HepG2 (cell line): ENCODE measurements at regions not wholly inside any gene's neighbourhood (a gene's known extent, or its start where the extent isn't known, plus 50 kb on each side); places are given as distances from the start of the nearest gene placed in this dataset.

Experiments
- ATAC-seq: fragments of 200-7000 bp; cut with Tn5 transposase; 3 replicates; pipeline ENCODE4 v1.9.1; 2020; ENCODE audit warnings: mild to moderate bottlenecking, moderate library complexity
- BruUV-seq: library from RNA; stranded (reverse); fragments of 400-500 nt; replicated peaks from 2 replicates; lab custom pipeline; 2021; lab: Mats Ljungman, UMichigan
- CTCF ChIA-PET: fragments of 300-600 bp; formaldehyde crosslinking; extraction: SDS; loops from one replicate; lab custom pipeline; 2021; ENCODE audit warnings: low total read pairs, inconsistent platforms, low intra/inter-chr PET ratio; lab: Yijun Ruan, JAX
- POLR2A ChIA-PET: fragments of 350-600 bp; sonication (Branson Sonifier 250); formaldehyde crosslinking; loops from one replicate; lab custom pipeline; 2020; ENCODE audit warnings: antibody characterized with exemption, inconsistent platforms; lab: Yijun Ruan, JAX
- DNase-seq: peaks from one replicate; pipeline ENCODE4 v3.0.0-alpha.2; 2015; ENCODE audit warnings: low spot score
- FAIRE-seq: peaks from 3 replicates; lab custom pipeline; 2011; peaks lifted over from hg19 to GRCh38; lab: Jason Lieb, UNC
- H2AFZ ChIP-seq: one replicate; pipeline ENCODE4 v1.6.1; 2011; ENCODE audit warnings: low read length, inconsistent platforms
- H3K27ac ChIP-seq: fragments of 300-600 bp; 3 replicates; pipeline ENCODE4 v1.8.0; 2011; ENCODE audit warnings: mixed run types, mild to moderate bottlenecking, mixed read lengths, low read length, inconsistent platforms; ENCODE audit not compliant: insufficient read depth; ENCODE audit errors: extremely low read length
- H3K27me3 ChIP-seq, 2 experiments: fragments of 200-600 bp in 1 of 2; 2 replicates in 1 of 2; 3 replicates in 1 of 2; pipeline versions ENCODE4 v1.6.0 to v1.8.0; 2011; ENCODE audit warnings: low read length in 2 of 2, mild to moderate bottlenecking in 2 of 2, moderate library complexity in 2 of 2, inconsistent platforms in 1 of 2; ENCODE audit not compliant: insufficient read depth in 2 of 2, control insufficient read depth in 1 of 2
- H3K36me3 ChIP-seq, 2 experiments: fragments of 200-600 bp in 1 of 2; replicated peaks in 1 of 2; 2 replicates in 1 of 2; 3 replicates in 1 of 2; pipeline versions ENCODE4 v1.5.1 to v1.8.0; 2011; ENCODE audit warnings: low read length in 2 of 2, inconsistent platforms in 1 of 2; ENCODE audit not compliant: insufficient read depth in 2 of 2, control insufficient read depth in 1 of 2
- H3K4me1 ChIP-seq: 2 replicates; pipeline ENCODE4 v1.5.1; 2012; ENCODE audit warnings: low read length, inconsistent platforms; ENCODE audit not compliant: insufficient read depth
- H3K4me2 ChIP-seq: 2 replicates; pipeline ENCODE4 v1.6.0; 2011; ENCODE audit warnings: low read depth, low read length, inconsistent platforms
- H3K4me3 ChIP-seq, 3 experiments: fragments of 200-600 bp in 1 of 3; sonication (generic), shearing (Covaris generic) in 1 of 3; replicated peaks in 1 of 3; 2 replicates each; pipeline ENCODE4 v1.5.1; 2011 to 2016; ENCODE audit warnings: low read length in 3 of 3, inconsistent platforms in 2 of 3, low read depth in 2 of 3, mild to moderate bottlenecking in 2 of 3, control low read depth in 1 of 3, mixed read lengths in 1 of 3; ENCODE audit not compliant: insufficient read depth in 1 of 3
- H3K79me2 ChIP-seq: one replicate; pipeline ENCODE4 v1.6.1; 2011; ENCODE audit warnings: low read length, inconsistent platforms; ENCODE audit not compliant: insufficient read depth
- H3K9ac ChIP-seq: 2 replicates; pipeline ENCODE4 v1.6.0; 2011; ENCODE audit warnings: mild to moderate bottlenecking, low read depth, low read length, inconsistent platforms; ENCODE audit not compliant: insufficient read depth
- H3K9me3 ChIP-seq: 2 replicates; pipeline ENCODE4 v1.5.1; 2012; ENCODE audit warnings: mild to moderate bottlenecking, low read length
- H4K20me1 ChIP-seq: 2 replicates; pipeline ENCODE4 v1.6.0; 2011; ENCODE audit warnings: inconsistent platforms, mild to moderate bottlenecking, low read length, moderate library complexity; ENCODE audit not compliant: insufficient read depth
- HOXD1 ChIP-seq: sonication (generic); formaldehyde crosslinking; IDR thresholded peaks from 2 replicates; pipeline ENCODE4 v1.5.0; 2020; ENCODE audit warnings: missing genetic modification reagents
- NFATC3 ChIP-seq: sonication (generic); formaldehyde crosslinking; IDR thresholded peaks from 2 replicates; pipeline ENCODE4 v1.5.1; 2020; ENCODE audit warnings: mild to moderate bottlenecking, missing genetic modification reagents
- NR1H2 ChIP-seq: sonication (generic); formaldehyde crosslinking; IDR thresholded peaks from 2 replicates; pipeline ENCODE4 v1.8.1; 2022; ENCODE audit warnings: low read depth, missing genetic modification reagents, borderline replicate concordance
- ZKSCAN5 ChIP-seq: sonication (generic); formaldehyde crosslinking; IDR thresholded peaks from 2 replicates; pipeline ENCODE4 v1.5.1; 2020; ENCODE audit warnings: mild to moderate bottlenecking, missing genetic modification reagents
- ZNF556 ChIP-seq: sonication (generic); formaldehyde crosslinking; IDR thresholded peaks from 2 replicates; pipeline ENCODE4 v1.4.0; 2020; ENCODE audit warnings: mild to moderate bottlenecking, missing genetic modification reagents, borderline replicate concordance
- ZNF670 ChIP-seq: sonication (generic); formaldehyde crosslinking; IDR thresholded peaks from 2 replicates; pipeline ENCODE4 v1.8.0; 2022; ENCODE audit warnings: mild to moderate bottlenecking, missing genetic modification reagents, borderline replicate concordance
- WGBS: methylation state at CpG from one replicate; pipeline ENCODE4 v1.1.6; 2017; ENCODE audit warnings: low lambda C conversion rate; 5-methylcytosine and 5-hydroxymethylcytosine counted together
- in situ Hi-C: cut with HindIII; loops from 2 replicates; pipeline ENCODE4 v1.10.0; 2017; ENCODE audit warnings: low pct_unique_long_range_greater_than_20kb; ENCODE audit not compliant: extremely low pct_ligation_motif_present
- intact Hi-C: fragments of 100-400 bp; cut with micrococcal nuclease; formaldehyde crosslinking; loops from one replicate; pipeline ENCODE4 v1.10.0; 2022; ENCODE audit not compliant: unreplicated experiment

DNA sequence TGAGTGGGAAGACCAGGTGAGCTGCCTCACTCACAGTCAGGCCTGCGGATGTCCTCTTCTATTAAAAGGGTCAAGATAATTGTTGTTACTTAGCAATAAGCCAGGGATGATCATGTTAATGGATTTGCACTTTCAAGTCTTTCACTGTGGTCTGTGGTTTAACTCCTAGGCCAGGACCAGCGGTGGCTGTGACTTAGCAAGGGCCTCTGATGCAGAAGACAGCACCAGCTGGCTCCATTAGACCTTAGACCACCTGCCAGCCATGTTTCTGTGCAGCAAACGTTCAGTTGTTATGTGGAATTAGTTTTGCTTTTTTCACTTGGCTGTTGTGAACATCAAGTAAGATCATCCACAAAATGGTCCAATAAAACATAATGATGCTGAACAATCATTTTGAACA lies 537.3 kb downstream of the TNS3 start:
- FAIRE-seq = no peak
- H3K4me2 ChIP-seq = no peak overlapping the region
- no peak overlapping the region for H3K9ac ChIP-seq
- BruUV-seq = no TSS peak
- no peak for ATAC-seq
- no peak overlapping the region for H2AFZ ChIP-seq
- no peaks in the 10 kb centered on the region for H3K79me2 ChIP-seq
- H4K20me1 ChIP-seq = no peaks in the 10 kb centered on the region
- H3K27me3 ChIP-seq = no peaks in the 10 kb centered on the region; a peak in 1 of 5 replicates
- in situ Hi-C loops (no loop called here), intact Hi-C loops (no loop called here)
- ChIA-PET CTCF (no interaction called here), POLR2A (no interaction called here)
- WGBS = 18% methylated on average over 3 of the region's 3 CpGs
- TF ChIP-seq NR1H2 = no peak
- TF ChIP-seq ZKSCAN5 (CRISPR knock-in tag) = no peak
- no peak for TF ChIP-seq ZNF556 (CRISPR knock-in tag)
- no peak for TF ChIP-seq HOXD1 (CRISPR knock-in tag)
- no peak for TF ChIP-seq ZNF670 (CRISPR knock-in tag)
- no peak for DNase-seq
- H3K9me3 ChIP-seq = no peaks in the 10 kb centered on the region
- no peak overlapping the region for H3K4me3 ChIP-seq
- no peaks in the 10 kb centered on the region for H3K4me1 ChIP-seq
- no peak overlapping the region for H3K27ac ChIP-seq
- no peaks in the 10 kb centered on the region for H3K36me3 ChIP-seq

- Histone ChIP-seq H3K4me1 (no peaks in the 10 kb centered on the region), H3K36me3 (no peaks in the 10 kb centered on the region), H3K9ac (no peak overlapping the region), H3K79me2 (no peaks in the 10 kb centered on the region), H3K4me2 (no peak overlapping the region), H2AFZ (no peak overlapping the region), H4K20me1 (no peaks in the 10 kb centered on the region), H3K27me3 (no peaks in the 10 kb centered on the region; a peak in 1 of 5 replicates), H3K4me3 (no peak overlapping the region), H3K9me3 (no peaks in the 10 kb centered on the region), H3K27ac (no peak overlapping the region)
- no peak for FAIRE-seq
- POLR2A ChIA-PET = no interaction called here
- CTCF ChIA-PET = no interaction called here
- BruUV-seq = no TSS peak
- in situ Hi-C loops = no loop called here
- no peak for DNase-seq
- ATAC-seq = no peak
- 44% methylated on average over 2 of the region's 2 CpGs for WGBS
- intact Hi-C loops = no loop called here
- no peak for TF ChIP-seq NFATC3
- TF ChIP-seq, all 625 proteins: peak for 0
These were observed 538.6 kb downstream of the TNS3 start for GRCh38 chr7:47043304-47043703.
